ENCODE measurements at regions not wholly inside any gene's neighbourhood (a gene's known extent, or its start where the extent isn't known, plus 50 kb on each side); places are given as distances from the start of the nearest gene placed in this dataset.

GRCh38 chr2:241945311-241945710, 75.8 kb downstream of the RTP5 start:
- Histone ChIP-seq H3K9me3 (replicated peaks; ENCODE audit: control insufficient read depth, insufficient read depth, low read length) (no peaks in the 10 kb centered on the region; the same call in 1 of the 3 replicates), H3K9ac (ENCODE audit: control insufficient read depth, insufficient read depth, low read length) (no peak overlapping the region), H3K36me3 (ENCODE audit: control insufficient read depth in 2 of 2, insufficient read depth in 2 of 2, low read length in 1 of 2) (no peaks in the 10 kb centered on the region), H3K4me1 (ENCODE audit: control insufficient read depth, insufficient read depth, low read length) (no peaks in the 10 kb centered on the region), H3K4me2 (ENCODE audit: control insufficient read depth, insufficient read depth) (no peak overlapping the region), H3K27ac (ENCODE audit: control insufficient read depth, insufficient read depth) (no peak overlapping the region), H4K20me1 (ENCODE audit: control insufficient read depth, insufficient read depth) (no peaks in the 10 kb centered on the region), H3K4me3 (no peak overlapping the region), H3K27me3 (replicated peaks in 1 of 2; ENCODE audit: control insufficient read depth in 2 of 2, insufficient read depth in 2 of 2, low read length in 1 of 2) (no peaks in the 10 kb centered on the region), H3K79me2 (ENCODE audit: control insufficient read depth, insufficient read depth, low read length) (no peaks in the 10 kb centered on the region), H2AFZ (ENCODE audit: control insufficient read depth, low read depth, low read length) (no peak overlapping the region)
- ChIA-PET CTCF (no interaction called here), POLR2A (no interaction called here), RAD21 (ENCODE audit: unreplicated experiment) (no interaction called here), SMC1A (ENCODE audit: uncharacterized antibody, unreplicated experiment) (no interaction called here)
- FAIRE-seq (no peak), DNase-seq (ENCODE audit: low read depth, low spot score) (no peak), ATAC-seq (no peak)
- TF ChIP-seq EZH2 (IDR thresholded peaks at IDR 0.05; ENCODE audit: borderline replicate concordance, control insufficient read depth, low read depth, low read length) = no peak
- no peak for TF ChIP-seq PKNOX1 (IDR thresholded peaks at IDR 0.05)
- TF ChIP-seq IKZF2 (IDR thresholded peaks at IDR 0.05) = no peak
- no peak for TF ChIP-seq CHD1 (IDR thresholded peaks at IDR 0.05; ENCODE audit: low read depth, low read length)
- TF ChIP-seq HCFC1 (IDR thresholded peaks at IDR 0.05; ENCODE audit: low read length) = no peak
- in situ Hi-C loops (cut with MboI) (no loop called here), intact Hi-C loops (cut with micrococcal nuclease; ENCODE audit: unreplicated experiment) (no loop called here)
- 88% methylated on average over 12 of the region's 15 CpGs for WGBS (ENCODE audit: insufficient coverage, insufficient replicate concordance, low lambda C conversion rate, missing lambda C conversion rate)
- BruUV-seq (replicated peaks) = no TSS peak

GRCh38 chr2:241945803-241946202, 76.3 kb downstream of the RTP5 start:
- Histone ChIP-seq H3K4me1 (ENCODE audit: control insufficient read depth, insufficient read depth, low read length) (no peaks in the 10 kb centered on the region), H3K9me3 (replicated peaks; ENCODE audit: control insufficient read depth, insufficient read depth, low read length) (no peaks in the 10 kb centered on the region; the same call in 2 of the 3 replicates), H4K20me1 (ENCODE audit: control insufficient read depth, insufficient read depth) (no peaks in the 10 kb centered on the region), H2AFZ (ENCODE audit: control insufficient read depth, low read depth, low read length) (no peak overlapping the region), H3K4me3 (no peak overlapping the region), H3K4me2 (ENCODE audit: control insufficient read depth, insufficient read depth) (no peak overlapping the region), H3K79me2 (ENCODE audit: control insufficient read depth, insufficient read depth, low read length) (no peaks in the 10 kb centered on the region), H3K9ac (ENCODE audit: control insufficient read depth, insufficient read depth, low read length) (no peak overlapping the region), H3K36me3 (ENCODE audit: control insufficient read depth in 2 of 2, insufficient read depth in 2 of 2, low read length in 1 of 2) (no peaks in the 10 kb centered on the region), H3K27me3 (replicated peaks in 1 of 2; ENCODE audit: control insufficient read depth in 2 of 2, insufficient read depth in 2 of 2, low read length in 1 of 2) (no peaks in the 10 kb centered on the region), H3K27ac (ENCODE audit: control insufficient read depth, insufficient read depth) (no peak overlapping the region)
- POLR2A ChIA-PET = no interaction called here
- RAD21 ChIA-PET (ENCODE audit: unreplicated experiment) = no interaction called here
- in situ Hi-C loops (cut with MboI) = no loop called here
- intact Hi-C loops (cut with micrococcal nuclease; ENCODE audit: unreplicated experiment) = no loop called here
- FAIRE-seq = no peak
- CTCF ChIA-PET = interaction anchor here (1.0 kb wide), 1 partner anchor 51 kb away, joined by 3 read pairs; no protein-coding TSS in a partner anchor
- no peak for ATAC-seq
- WGBS (ENCODE audit: insufficient coverage, insufficient replicate concordance, low lambda C conversion rate, missing lambda C conversion rate) = 87% methylated on average over 14 of the region's 14 CpGs
- BruUV-seq (replicated peaks) = no TSS peak
- DNase-seq (ENCODE audit: low read depth, low spot score) = no peak
- SMC1A ChIA-PET (ENCODE audit: uncharacterized antibody, unreplicated experiment) = no interaction called here
- TF ChIP-seq SPI1 (IDR thresholded peaks at IDR 0.05; ENCODE audit: borderline replicate concordance, insufficient read depth, low read depth, low read length) (no peak), BCL3 (IDR thresholded peaks at IDR 0.05; ENCODE audit: borderline replicate concordance, insufficient read depth, low read depth, low read length, poor library complexity, severe bottlenecking) (peak; percentile 94), HDGF (IDR thresholded peaks at IDR 0.05) (no peak), NR2C1 (IDR thresholded peaks at IDR 0.05) (no peak), RBBP5 (conservative IDR thresholded peaks at IDR 0.05) (no peak), CREB1 (IDR thresholded peaks at IDR 0.05; ENCODE audit: low read depth) (no peak), TCF7 (IDR thresholded peaks at IDR 0.05; ENCODE audit: borderline replicate concordance) (no peak), PML (IDR thresholded peaks at IDR 0.05; ENCODE audit: low read length) (no peak), DPF2 (IDR thresholded peaks at IDR 0.05) (no peak), ZBTB4 (CRISPR knock-in tag; IDR thresholded peaks at IDR 0.05) (no peak)
